ENCODE measurements at regions not wholly inside any gene's neighbourhood (a gene's known extent, or its start where the extent isn't known, plus 50 kb on each side); places are given as distances from the start of the nearest gene placed in this dataset.

- TF ChIP-seq CTCF (conservative IDR thresholded peaks at IDR 0.05; ENCODE audit: low read depth, low read length) (no peak), EZH2 (IDR thresholded peaks at IDR 0.05; ENCODE audit: low read length, unreplicated experiment) (no peak)
Observed at GRCh38 chr12:127260531-127260930, 1006.4 kb upstream of the TMEM132C start.

Measured in PC-3 (cell line).